ENCODE measurements at regions not wholly inside any gene's neighbourhood (a gene's known extent, or its start where the extent isn't known, plus 50 kb on each side); places are given as distances from the start of the nearest gene placed in this dataset.
"Not testable (repeated sequence)": the region's sequence is repeated elsewhere in the genome, so short reads cannot be mapped to it uniquely, and the experiment has no call there.

GRCh38 chr15:36050899-36051298 lies 504.9 kb upstream of the DPH6 start:
- no peaks in the 10 kb centered on the region for H3K36me3 ChIP-seq (ENCODE audit: control insufficient read depth, insufficient read depth, low read length)
- no peak overlapping the region for H3K4me3 ChIP-seq (ENCODE audit: insufficient read depth, low read depth, low read length, poor library complexity, severe bottlenecking)

GRCh38 chr15:36052641-36053040 lies 506.7 kb upstream of the DPH6 start:
- not testable (repeated sequence) for H3K36me3 ChIP-seq (ENCODE audit: control insufficient read depth, insufficient read depth, low read length); H3K4me3 ChIP-seq (ENCODE audit: insufficient read depth, low read depth, low read length, poor library complexity, severe bottlenecking); H3K9me3 ChIP-seq (ENCODE audit: control insufficient read depth, low read length); H3K27ac ChIP-seq (ENCODE audit: insufficient read depth, low read length, poor library complexity, severe bottlenecking); DNase-seq; H3K27me3 ChIP-seq (replicated peaks; ENCODE audit: control insufficient read depth, insufficient read depth, low read length, poor library complexity, severe bottlenecking); H3K4me1 ChIP-seq (ENCODE audit: control insufficient read depth, insufficient read depth, low read length, poor library complexity, severe bottlenecking)

More at GRCh38 chr15:36050899-36051298, 504.9 kb upstream of the DPH6 start:
- DNase-seq = no peak
- Histone ChIP-seq H3K27me3 (replicated peaks; ENCODE audit: control insufficient read depth, insufficient read depth, low read length, poor library complexity, severe bottlenecking) (no peaks in the 10 kb centered on the region), H3K9me3 (ENCODE audit: control insufficient read depth, low read length) (no peaks in the 10 kb centered on the region), H3K4me1 (ENCODE audit: control insufficient read depth, insufficient read depth, low read length, poor library complexity, severe bottlenecking) (no peaks in the 10 kb centered on the region), H3K27ac (ENCODE audit: insufficient read depth, low read length, poor library complexity, severe bottlenecking) (no peak overlapping the region)

DNA sequence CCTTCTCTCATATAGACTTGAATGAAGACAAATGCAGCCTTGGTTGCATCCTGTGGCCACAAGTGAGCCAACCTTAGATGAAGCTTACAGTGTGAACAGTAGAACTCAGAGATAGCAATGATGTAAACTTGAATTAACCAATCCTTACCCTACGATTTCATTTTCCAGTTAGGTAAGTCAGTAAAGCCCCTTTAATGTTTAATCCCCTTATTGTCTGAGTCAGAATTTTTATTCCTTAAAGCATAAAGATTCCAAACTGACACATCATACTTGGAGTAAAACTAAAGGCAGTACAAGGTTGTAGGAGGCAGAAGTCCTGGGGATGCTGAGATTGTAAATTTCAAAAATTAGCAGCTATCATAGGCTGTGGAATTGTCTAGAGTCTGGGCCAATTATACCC lies 507.8 kb upstream of the DPH6 start:
- Histone ChIP-seq H3K27me3 (replicated peaks; ENCODE audit: control insufficient read depth, insufficient read depth, low read length, poor library complexity, severe bottlenecking) (no peaks in the 10 kb centered on the region), H3K27ac (ENCODE audit: insufficient read depth, low read length, poor library complexity, severe bottlenecking) (no peak overlapping the region), H3K9me3 (ENCODE audit: control insufficient read depth, low read length) (no peaks in the 10 kb centered on the region), H3K4me1 (ENCODE audit: control insufficient read depth, insufficient read depth, low read length, poor library complexity, severe bottlenecking) (no peaks in the 10 kb centered on the region), H3K36me3 (ENCODE audit: control insufficient read depth, insufficient read depth, low read length) (no peaks in the 10 kb centered on the region), H3K4me3 (ENCODE audit: insufficient read depth, low read depth, low read length, poor library complexity, severe bottlenecking) (no peak overlapping the region)
- DNase-seq = no peak

GRCh38 chr15:36059596-36059995 lies 513.6 kb upstream of the DPH6 start:
- no peak for DNase-seq
- Histone ChIP-seq H3K36me3 (ENCODE audit: control insufficient read depth, insufficient read depth, low read length) (no peaks in the 10 kb centered on the region), H3K27me3 (replicated peaks; ENCODE audit: control insufficient read depth, insufficient read depth, low read length, poor library complexity, severe bottlenecking) (no peaks in the 10 kb centered on the region), H3K27ac (ENCODE audit: insufficient read depth, low read length, poor library complexity, severe bottlenecking) (no peak overlapping the region), H3K4me1 (ENCODE audit: control insufficient read depth, insufficient read depth, low read length, poor library complexity, severe bottlenecking) (no peaks in the 10 kb centered on the region), H3K9me3 (ENCODE audit: control insufficient read depth, low read length) (no peaks in the 10 kb centered on the region), H3K4me3 (ENCODE audit: insufficient read depth, low read depth, low read length, poor library complexity, severe bottlenecking) (no peak overlapping the region)

GRCh38 chr15:36062357-36062756 lies 516.4 kb upstream of the DPH6 start:
- no peak overlapping the region for H3K4me3 ChIP-seq (ENCODE audit: insufficient read depth, low read depth, low read length, poor library complexity, severe bottlenecking)
- H3K27me3 ChIP-seq (replicated peaks; ENCODE audit: control insufficient read depth, insufficient read depth, low read length, poor library complexity, severe bottlenecking) = no peaks in the 10 kb centered on the region
- H3K9me3 ChIP-seq (ENCODE audit: control insufficient read depth, low read length) = no peaks in the 10 kb centered on the region
- DNase-seq = no peak
- H3K27ac ChIP-seq (ENCODE audit: insufficient read depth, low read length, poor library complexity, severe bottlenecking) = no peak overlapping the region
- H3K36me3 ChIP-seq (ENCODE audit: control insufficient read depth, insufficient read depth, low read length) = no peaks in the 10 kb centered on the region
- no peaks in the 10 kb centered on the region for H3K4me1 ChIP-seq (ENCODE audit: control insufficient read depth, insufficient read depth, low read length, poor library complexity, severe bottlenecking)

DNA sequence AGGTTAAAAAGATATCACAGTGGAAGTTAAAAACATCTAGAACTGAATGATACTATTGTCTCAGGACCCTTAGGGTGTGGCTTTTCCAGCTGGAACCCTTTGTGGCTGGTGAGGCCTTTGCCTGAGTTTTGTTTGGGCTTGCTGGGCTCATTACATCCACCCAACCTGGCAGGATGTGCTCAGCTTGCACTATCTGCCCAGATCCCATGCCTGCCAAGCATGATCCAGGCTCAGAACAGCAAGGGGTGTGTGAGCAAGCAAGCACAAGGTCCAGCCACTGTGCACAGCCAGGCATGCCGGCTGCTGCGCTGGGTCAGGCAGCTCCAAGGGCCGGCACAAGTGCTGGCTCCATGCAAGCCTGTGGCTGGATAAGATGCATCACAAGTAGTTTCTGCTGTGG lies 512.7 kb upstream of the CDIN1 start:
- no peaks in the 10 kb centered on the region for H3K4me1 ChIP-seq (ENCODE audit: control insufficient read depth, insufficient read depth, low read length, poor library complexity, severe bottlenecking)
- no peaks in the 10 kb centered on the region for H3K9me3 ChIP-seq (ENCODE audit: control insufficient read depth, low read length)
- no peaks in the 10 kb centered on the region for H3K36me3 ChIP-seq (ENCODE audit: control insufficient read depth, insufficient read depth, low read length)
- DNase-seq = no peak
- no peak overlapping the region for H3K27ac ChIP-seq (ENCODE audit: insufficient read depth, low read length, poor library complexity, severe bottlenecking)
- H3K27me3 ChIP-seq (replicated peaks; ENCODE audit: control insufficient read depth, insufficient read depth, low read length, poor library complexity, severe bottlenecking) = no peaks in the 10 kb centered on the region
- no peak overlapping the region for H3K4me3 ChIP-seq (ENCODE audit: insufficient read depth, low read depth, low read length, poor library complexity, severe bottlenecking)

GRCh38 chr15:36067483-36068274 lies 511.7 kb upstream of the CDIN1 start:
- no peaks in the 10 kb centered on the region for H3K27me3 ChIP-seq (replicated peaks; ENCODE audit: control insufficient read depth, insufficient read depth, low read length, poor library complexity, severe bottlenecking)
- H3K36me3 ChIP-seq (ENCODE audit: control insufficient read depth, insufficient read depth, low read length) = no peaks in the 10 kb centered on the region
- H3K27ac ChIP-seq (ENCODE audit: insufficient read depth, low read length, poor library complexity, severe bottlenecking) = no peak overlapping the region
- DNase-seq = no peak
- no peak overlapping the region for H3K4me3 ChIP-seq (ENCODE audit: insufficient read depth, low read depth, low read length, poor library complexity, severe bottlenecking)
- H3K4me1 ChIP-seq (ENCODE audit: control insufficient read depth, insufficient read depth, low read length, poor library complexity, severe bottlenecking) = no peaks in the 10 kb centered on the region
- no peaks in the 10 kb centered on the region for H3K9me3 ChIP-seq (ENCODE audit: control insufficient read depth, low read length)

- no peak overlapping the region for H3K4me3 ChIP-seq (ENCODE audit: insufficient read depth, low read depth, low read length, poor library complexity, severe bottlenecking)
- H3K36me3 ChIP-seq (ENCODE audit: control insufficient read depth, insufficient read depth, low read length) = no peaks in the 10 kb centered on the region
- H3K9me3 ChIP-seq (ENCODE audit: control insufficient read depth, low read length) = no peaks in the 10 kb centered on the region
- no peak overlapping the region for H3K27ac ChIP-seq (ENCODE audit: insufficient read depth, low read length, poor library complexity, severe bottlenecking)
- no peaks in the 10 kb centered on the region for H3K27me3 ChIP-seq (replicated peaks; ENCODE audit: control insufficient read depth, insufficient read depth, low read length, poor library complexity, severe bottlenecking)
- no peaks in the 10 kb centered on the region for H3K4me1 ChIP-seq (ENCODE audit: control insufficient read depth, insufficient read depth, low read length, poor library complexity, severe bottlenecking)
- DNase-seq = no peak
Observed at GRCh38 chr15:36075333-36075732, 504.1 kb upstream of the CDIN1 start.

DNA sequence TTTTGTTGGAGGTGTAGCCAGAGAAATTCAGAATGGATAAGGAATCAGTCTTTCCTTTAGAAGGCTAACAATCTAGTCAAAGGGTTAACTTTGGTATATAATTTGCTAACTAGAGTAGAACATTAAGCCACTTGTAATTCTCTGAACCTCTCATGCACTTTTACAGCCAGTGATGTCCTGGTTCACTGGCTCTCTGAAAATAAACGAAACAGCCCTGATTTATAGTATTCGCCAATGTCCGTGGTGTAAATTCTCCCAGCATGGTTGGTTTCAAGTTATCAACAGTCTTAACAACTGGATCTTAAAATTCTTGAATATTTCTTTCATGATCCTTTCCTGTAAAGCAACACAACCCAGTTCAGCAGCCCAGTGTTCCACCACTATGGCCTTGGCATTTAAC lies 500.4 kb upstream of the CDIN1 start:
- Histone ChIP-seq H3K27ac (ENCODE audit: insufficient read depth, low read length, poor library complexity, severe bottlenecking) (no peak overlapping the region), H3K4me1 (ENCODE audit: control insufficient read depth, insufficient read depth, low read length, poor library complexity, severe bottlenecking) (no peaks in the 10 kb centered on the region), H3K4me3 (ENCODE audit: insufficient read depth, low read depth, low read length, poor library complexity, severe bottlenecking) (no peak overlapping the region), H3K9me3 (ENCODE audit: control insufficient read depth, low read length) (no peaks in the 10 kb centered on the region), H3K36me3 (ENCODE audit: control insufficient read depth, insufficient read depth, low read length) (no peaks in the 10 kb centered on the region), H3K27me3 (replicated peaks; ENCODE audit: control insufficient read depth, insufficient read depth, low read length, poor library complexity, severe bottlenecking) (no peaks in the 10 kb centered on the region)
- no peak for DNase-seq

DNA sequence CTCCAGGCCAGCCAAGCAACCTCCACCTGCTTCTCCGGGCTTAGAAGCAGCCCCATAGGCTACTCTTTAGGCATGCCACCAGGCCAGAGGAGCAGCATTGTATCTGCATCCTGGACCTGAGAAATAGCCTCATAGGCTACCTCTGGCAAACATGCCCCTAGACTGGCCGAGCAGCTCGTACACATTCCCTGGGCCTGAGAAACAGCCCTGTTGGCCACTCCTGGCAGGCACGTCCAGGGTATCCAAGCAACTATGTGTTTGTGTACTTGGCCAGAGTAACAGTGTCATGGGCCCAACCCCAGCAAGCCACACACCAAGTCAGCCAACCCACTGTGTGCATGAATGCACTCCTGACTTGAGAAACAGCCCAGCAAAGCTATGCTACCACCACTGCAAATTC lies 498.7 kb upstream of the CDIN1 start:
- DNase-seq = no peak
- Histone ChIP-seq H3K9me3 (ENCODE audit: control insufficient read depth, low read length) (no peaks in the 10 kb centered on the region), H3K27ac (ENCODE audit: insufficient read depth, low read length, poor library complexity, severe bottlenecking) (no peak overlapping the region), H3K4me1 (ENCODE audit: control insufficient read depth, insufficient read depth, low read length, poor library complexity, severe bottlenecking) (no peaks in the 10 kb centered on the region), H3K36me3 (ENCODE audit: control insufficient read depth, insufficient read depth, low read length) (no peaks in the 10 kb centered on the region), H3K4me3 (ENCODE audit: insufficient read depth, low read depth, low read length, poor library complexity, severe bottlenecking) (no peak overlapping the region), H3K27me3 (replicated peaks; ENCODE audit: control insufficient read depth, insufficient read depth, low read length, poor library complexity, severe bottlenecking) (no peaks in the 10 kb centered on the region)

Data from effector memory CD4-positive, alpha-beta T cell (primary cell).